ENCODE measurements at regions not wholly inside any gene's neighbourhood (a gene's known extent, or its start where the extent isn't known, plus 50 kb on each side); places are given as distances from the start of the nearest gene placed in this dataset.
"Not testable (repeated sequence)": the region's sequence is repeated elsewhere in the genome, so short reads cannot be mapped to it uniquely, and the experiment has no call there.

DNA sequence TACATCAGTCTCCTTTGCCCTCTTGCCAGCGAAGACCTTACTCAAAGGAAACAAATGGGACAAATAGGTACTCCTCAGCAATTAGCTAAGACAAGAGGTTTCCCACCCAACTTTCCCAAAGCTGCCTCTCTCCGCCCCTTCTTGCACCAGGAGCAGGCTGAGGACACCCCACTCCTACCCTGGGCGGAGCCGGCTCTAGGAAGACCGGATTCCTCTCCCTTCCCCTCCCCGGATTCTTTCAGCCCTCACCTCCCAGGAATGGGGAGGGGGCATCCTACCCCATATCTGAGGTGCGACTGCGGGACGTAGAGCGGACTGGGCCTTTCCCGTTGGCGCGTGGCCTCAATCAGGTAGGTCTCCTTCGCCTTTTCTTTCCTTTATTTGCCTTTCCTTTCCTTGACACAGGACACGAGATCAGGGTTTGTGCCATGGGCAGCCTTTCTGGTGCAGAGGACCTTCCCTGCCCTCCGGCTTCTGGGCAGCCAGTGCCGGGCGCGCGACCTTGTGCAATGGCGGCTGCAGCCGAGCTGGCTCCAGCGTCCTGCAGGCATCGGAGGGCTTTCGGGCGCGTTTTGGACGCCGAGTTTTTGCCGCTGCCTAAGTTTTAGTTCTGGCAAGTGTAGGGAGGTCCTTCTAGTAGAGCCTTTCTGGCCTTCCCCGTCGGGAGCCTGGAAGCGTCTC lies 279.9 kb downstream of the PLS3 start:
- not testable (repeated sequence) for DNase-seq

DNA sequence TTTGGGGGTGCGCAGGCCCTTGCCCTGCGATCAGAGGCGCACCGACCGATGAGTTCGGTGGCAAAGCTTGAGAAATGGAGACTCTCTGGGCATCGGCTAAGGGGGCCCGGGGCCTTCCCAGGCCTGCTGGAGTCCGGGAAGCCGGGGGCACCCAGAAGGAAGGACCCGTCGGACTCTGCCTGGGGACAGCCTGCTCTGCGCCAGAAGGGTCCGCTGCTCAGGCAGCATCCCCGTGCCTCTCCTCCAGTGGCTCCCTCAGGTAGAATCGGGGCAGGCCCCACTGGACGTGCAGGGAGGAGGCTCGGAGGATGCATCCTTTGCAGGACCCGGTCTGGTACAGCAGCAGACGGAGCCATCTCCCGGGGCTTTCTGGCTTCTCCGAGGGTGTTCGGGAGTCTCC lies 290.0 kb downstream of the PLS3 start:
- not testable (repeated sequence) for DNase-seq

GRCh38 chrX:115853260-115853659 lies 292.3 kb downstream of the PLS3 start:
- not testable (repeated sequence) for DNase-seq

DNA sequence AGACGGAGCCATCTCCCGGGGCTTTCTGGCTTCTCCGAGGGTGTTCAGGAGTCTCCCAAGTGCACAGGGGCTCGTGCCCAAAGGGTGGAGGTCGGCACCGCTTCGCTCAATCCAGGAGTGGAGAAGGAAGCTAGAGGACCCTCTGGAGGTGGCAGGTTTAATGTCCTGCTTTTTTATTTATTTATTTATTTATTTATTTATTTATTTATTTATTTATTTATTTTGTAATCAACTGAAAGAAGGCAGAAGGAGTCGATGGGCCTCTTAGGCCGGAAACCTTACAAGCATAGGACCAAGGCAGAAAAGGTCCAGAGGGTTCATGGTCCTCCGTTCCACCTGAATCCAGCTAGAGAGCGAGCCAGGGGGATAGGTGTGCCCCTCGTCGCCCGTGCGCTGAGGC lies 289.4 kb upstream of the AGTR2 start:
- DNase-seq: not testable (repeated sequence)

DNA sequence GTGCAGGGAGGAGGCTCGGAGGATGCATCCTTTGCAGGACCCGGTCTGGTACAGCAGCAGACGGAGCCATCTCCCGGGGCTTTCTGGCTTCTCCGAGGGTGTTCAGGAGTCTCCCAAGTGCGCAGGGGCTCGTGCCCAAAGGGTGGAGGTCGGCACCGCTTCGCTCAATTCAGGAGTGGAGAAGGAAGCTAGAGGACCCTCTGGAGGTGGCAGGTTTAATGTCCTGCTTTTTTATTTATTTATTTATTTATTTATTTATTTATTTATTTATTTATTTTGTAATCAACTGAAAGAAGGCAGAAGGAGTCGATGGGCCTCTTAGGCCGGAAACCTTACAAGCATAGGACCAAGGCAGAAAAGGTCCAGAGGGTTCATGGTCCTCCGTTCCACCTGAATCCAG lies 286.4 kb upstream of the AGTR2 start:
- not testable (repeated sequence) for DNase-seq

DNA sequence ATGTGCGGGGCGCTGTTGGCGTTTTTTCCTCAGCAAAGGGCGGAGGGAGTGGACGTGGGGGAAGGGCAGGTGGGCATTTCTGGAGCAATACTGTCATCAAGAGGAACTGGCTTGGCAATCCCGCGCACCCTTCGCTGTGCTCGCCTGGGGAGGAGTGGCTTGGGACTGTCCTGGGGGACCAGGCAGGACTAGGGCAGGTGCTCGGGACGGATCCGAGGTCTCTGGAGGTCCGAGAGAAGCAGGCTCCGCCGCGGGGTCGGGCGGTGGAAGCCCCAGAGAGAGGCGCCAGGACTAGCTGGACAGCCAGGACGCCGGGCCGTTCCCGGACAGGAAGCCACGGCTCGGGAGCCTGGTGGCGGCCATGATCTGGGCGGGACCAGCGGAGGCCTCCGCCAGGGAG lies 282.5 kb upstream of the AGTR2 start:
- not testable (repeated sequence) for DNase-seq

- DNase-seq: not testable (repeated sequence)
Observed at GRCh38 chrX:115888519-115888918, 282.0 kb upstream of the AGTR2 start.

- no peak for DNase-seq
Observed at GRCh38 chrX:115889121-115889890, 281.2 kb upstream of the AGTR2 start.

DNA sequence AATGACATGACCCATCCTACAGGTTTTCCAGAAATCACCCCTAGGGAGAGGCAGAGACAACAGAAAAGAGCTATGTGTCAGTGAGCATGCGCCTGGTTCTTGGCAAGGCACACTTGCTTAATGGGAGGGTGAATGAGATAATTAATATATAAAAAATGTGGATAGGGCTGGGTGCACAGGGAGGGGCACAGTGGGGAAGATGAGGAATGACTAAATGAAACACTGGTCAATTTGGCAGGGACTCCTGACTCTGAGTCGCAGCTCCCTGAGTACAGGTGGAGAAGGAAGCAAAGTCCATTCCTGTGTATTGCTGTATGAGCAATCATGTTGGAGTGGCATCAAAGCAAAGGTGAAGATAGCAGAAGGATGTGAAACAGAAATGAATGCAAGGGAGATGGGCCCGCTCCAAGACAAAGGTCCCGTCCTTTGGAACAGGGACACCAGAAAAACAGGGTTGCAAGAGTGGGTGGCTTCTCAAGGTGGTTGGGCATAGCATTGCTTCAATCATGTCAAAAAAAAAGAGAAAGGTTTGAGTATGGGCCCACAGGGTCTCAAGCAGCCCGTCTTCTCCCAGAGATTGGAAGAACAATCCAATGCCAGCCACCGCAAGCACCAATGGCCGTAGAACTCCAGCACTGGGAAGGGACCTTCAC lies 278.4 kb upstream of the AGTR2 start:
- no peak for DNase-seq

DNA sequence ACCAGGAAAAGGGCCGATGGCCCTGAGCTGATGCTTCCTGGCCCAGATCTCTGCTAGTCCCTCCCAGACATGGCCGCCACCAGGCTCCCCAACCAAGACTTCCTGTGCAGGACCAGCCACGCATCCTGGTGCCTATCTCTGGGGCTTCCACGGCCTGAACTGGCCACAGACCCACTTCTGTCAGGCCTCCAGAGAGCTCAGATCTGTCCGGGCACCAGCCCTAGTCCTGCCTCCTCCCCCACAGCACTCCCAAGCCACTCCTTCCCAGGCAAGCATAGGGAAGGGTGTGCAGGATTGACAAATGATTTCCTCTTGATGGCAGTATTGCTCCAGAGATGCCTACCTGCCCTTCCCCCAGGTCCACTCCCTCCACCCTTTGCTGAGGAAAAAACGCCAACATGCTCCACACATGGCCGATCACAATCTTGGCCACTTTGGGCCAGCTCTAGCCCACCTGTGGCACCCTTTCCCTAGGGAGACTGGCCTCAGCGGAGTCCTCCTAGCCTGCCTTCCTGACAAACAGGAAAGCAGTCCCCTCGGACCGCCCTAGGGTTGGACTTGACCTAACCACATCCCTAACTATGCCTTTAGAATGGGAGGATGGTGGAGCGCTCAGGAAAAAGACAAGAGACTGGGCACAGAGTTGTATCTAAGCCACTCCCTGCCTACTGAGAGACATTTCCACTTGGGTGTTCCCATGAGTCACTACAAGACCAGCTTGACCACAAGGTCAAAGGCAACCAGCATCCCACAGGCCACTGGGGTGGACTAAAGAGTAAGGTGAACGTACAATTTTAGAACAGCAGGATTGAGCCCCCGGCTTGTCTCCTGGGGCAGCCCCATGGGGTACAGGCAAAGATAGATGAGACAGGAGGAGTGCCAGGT lies 277.5 kb upstream of the AGTR2 start:
- DNase-seq: peak; percentile 18

DNA sequence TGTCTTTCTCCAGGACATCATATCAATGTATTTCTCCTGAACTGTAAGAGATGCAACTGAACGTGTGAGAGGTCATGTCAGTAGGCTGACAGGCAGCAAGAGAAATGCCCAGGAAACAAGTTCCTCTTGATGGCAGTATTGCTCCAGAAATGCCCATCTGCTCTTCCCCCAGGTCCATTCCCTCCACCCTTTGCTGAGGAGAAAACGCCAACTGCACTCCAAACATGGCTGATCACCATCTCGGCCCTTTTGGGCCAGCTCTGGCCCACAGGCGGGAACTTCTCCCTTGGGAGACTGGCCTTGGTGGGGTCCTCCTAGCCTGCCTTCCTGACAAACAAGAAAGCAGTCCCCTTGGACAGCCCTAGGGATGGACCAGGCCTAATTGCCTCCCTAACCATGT lies 276.5 kb upstream of the AGTR2 start:
- DNase-seq: no peak

- no peak for DNase-seq
Observed at GRCh38 chrX:115895678-115896329, 274.7 kb upstream of the AGTR2 start.

DNA sequence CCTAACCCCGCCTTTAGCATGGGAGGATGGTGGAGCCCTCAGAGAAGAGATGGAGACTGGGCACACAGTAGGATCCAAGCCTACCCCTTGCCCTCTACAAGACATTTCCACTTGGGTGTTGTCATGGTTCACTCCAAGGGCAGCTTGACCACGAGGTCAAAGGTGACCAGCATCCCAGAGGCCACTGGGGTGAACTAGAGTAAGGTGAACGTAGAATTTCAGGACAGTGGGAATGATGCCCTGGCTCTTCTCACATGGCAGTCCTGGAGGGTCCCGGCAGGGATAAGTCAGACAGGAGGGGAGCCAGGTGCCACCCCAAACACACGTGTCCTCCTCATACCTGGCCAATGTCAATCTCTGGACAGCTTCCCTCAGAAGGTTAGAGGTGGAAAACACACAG lies 274.2 kb upstream of the AGTR2 start:
- no peak for DNase-seq

GRCh38 chrX:115897956-115898355 lies 272.6 kb upstream of the AGTR2 start:
- DNase-seq: no peak

GRCh38 chrX:115898382-115899001 lies 272.1 kb upstream of the AGTR2 start:
- no peak for DNase-seq

- no peak for DNase-seq
Observed at GRCh38 chrX:115900425-115900824, 270.1 kb upstream of the AGTR2 start.

DNA sequence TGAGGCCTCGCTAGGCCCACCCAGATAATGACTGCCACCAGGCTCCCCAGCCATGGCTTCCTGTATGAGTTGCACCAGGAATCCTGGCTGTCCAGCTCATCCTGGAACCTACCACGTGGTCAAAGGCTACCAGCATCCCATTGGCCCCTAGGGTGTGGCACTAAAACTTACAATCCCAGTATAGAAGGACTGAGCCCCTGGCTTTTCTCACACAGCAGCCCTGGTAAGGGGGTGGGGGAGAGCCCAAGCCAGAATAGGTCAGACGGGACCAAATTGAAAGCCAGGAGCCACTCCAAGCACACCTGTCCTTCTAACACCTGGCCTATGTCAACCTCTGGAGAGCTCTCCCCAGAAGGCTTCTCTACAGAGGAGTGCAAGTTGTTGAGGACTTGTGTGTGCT lies 269.3 kb upstream of the AGTR2 start:
- no peak for DNase-seq

DNA sequence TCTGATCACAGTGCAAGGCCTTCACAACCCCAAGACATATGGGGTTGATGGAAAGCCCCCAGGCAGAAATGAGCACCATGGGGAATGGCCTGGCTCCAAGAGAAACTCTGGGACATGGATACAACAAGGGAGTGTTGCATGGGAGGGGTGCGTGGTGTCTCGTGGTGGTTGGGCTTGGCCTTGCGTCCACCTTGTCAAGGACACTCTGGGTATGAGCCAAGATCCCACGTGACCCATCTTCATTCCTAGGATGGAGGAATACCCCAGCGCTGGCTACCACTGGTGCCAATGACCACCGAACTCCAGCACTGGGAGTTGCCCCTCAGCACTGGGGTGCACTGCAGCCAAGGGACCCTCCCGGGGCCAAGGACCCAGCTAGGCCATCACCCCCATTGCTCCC lies 267.5 kb upstream of the AGTR2 start:
- DNase-seq: no peak

- DNase-seq: no peak
Observed at GRCh38 chrX:115906276-115906675, 264.3 kb upstream of the AGTR2 start.

GRCh38 chrX:115906881-115907280 lies 263.7 kb upstream of the AGTR2 start:
- no peak for DNase-seq

DNA sequence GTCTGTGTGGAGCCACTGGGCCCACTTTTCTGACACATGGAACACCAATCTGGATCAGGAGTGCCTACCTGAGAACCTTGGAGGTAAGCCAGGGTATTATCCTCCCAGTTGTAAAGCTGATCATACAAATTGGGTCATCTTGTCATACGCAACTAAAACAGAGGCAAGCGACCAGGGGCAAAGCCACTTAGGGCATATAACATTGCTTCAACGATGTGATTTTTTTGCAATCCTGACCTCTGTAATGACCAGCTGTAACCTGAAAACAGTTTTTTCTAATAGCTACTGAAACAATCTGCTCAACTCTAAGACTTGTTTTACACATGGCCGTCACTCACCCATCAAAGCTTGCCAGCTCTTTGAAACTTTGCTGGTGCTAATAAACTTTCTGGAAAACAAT lies 261.5 kb upstream of the AGTR2 start:
- no peak for DNase-seq

DNA sequence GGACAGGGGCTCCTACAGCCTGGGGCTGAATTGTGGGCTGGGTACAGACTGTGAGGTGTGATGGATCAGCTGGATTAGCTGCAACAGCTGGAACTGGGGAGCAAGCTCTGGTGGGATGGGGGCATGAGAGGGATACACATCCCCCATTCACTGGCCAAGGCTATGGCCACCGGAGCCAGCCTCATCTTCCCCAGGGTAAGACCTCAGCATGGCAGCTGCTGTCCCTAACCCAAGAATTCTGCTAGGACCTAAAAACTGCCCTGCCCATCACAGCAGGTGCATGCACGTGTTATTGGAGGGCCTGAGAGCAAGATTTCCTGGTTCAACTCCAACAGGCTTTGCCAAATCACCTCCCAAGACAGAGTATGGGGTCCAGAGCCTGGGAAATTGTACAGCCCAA lies 258.6 kb upstream of the AGTR2 start:
- DNase-seq: no peak

All from NCI-H345 (cell line).